HepG2 (cell line): ENCODE measurements at regions not wholly inside any gene's neighbourhood (a gene's known extent, or its start where the extent isn't known, plus 50 kb on each side); places are given as distances from the start of the nearest gene placed in this dataset.

ENCODE experiments used
- EZH2 ChIP-seq: conservative IDR thresholded peaks from 2 replicates; pipeline ENCODE4 v1.6.1; 2012; ENCODE audit warnings: mild to moderate bottlenecking, low read depth, low read length, moderate library complexity
- KDM5A ChIP-seq: fragments of 200-600 bp; sonication (generic); IDR thresholded peaks from 2 replicates; pipeline ENCODE4 v1.7.0; 2018; ENCODE audit warnings: antibody characterized with exemption, mild to moderate bottlenecking, low read length, borderline replicate concordance
- NFYB ChIP-seq: sonication (generic); formaldehyde crosslinking; IDR thresholded peaks from 2 replicates; pipeline ENCODE4 v1.4.0; 2020; ENCODE audit warnings: missing genetic modification reagents
- NR2F1 ChIP-seq, 2 experiments: fragments of 450-650 bp in 1 of 2; formaldehyde crosslinking in 1 of 2; IDR thresholded peaks; 2 replicates each; pipeline versions ENCODE4 v1.5.0 to v1.6.1; 2016 to 2020; ENCODE audit warnings: mild to moderate bottlenecking in 1 of 2, missing compliant biosample characterization in 1 of 2, missing genetic modification reagents in 1 of 2, moderate library complexity in 1 of 2
- POLR2AphosphoS5 ChIP-seq: IDR thresholded peaks from 2 replicates; pipeline ENCODE4 v1.6.1; 2012; ENCODE audit warnings: low read depth, low read length
- RFX1 ChIP-seq: fragments of 450-650 bp; IDR thresholded peaks from 2 replicates; pipeline ENCODE4 v1.6.1; 2017
- SUZ12 ChIP-seq: fragments of 150-350 bp; IDR thresholded peaks from 2 replicates; pipeline ENCODE4 v1.6.1; 2014; ENCODE audit warnings: low read depth, low read length
- THAP9 ChIP-seq: sonication (generic); formaldehyde crosslinking; IDR thresholded peaks from 2 replicates; pipeline ENCODE4; 2020; ENCODE audit warnings: missing genetic modification reagents, mild to moderate bottlenecking, borderline replicate concordance
- ZBTB3 ChIP-seq: sonication (generic); formaldehyde crosslinking; IDR thresholded peaks from 2 replicates; pipeline ENCODE4 v1.4.0; 2020; ENCODE audit warnings: low read depth, mild to moderate bottlenecking, moderate library complexity, missing genetic modification reagents, borderline replicate concordance
- TF ChIP-seq, protein P1 (sequence below): sonication (generic); formaldehyde crosslinking; IDR thresholded peaks from 2 replicates; pipeline ENCODE4 v1.5.0; 2020; ENCODE audit warnings: mild to moderate bottlenecking, missing genetic modification reagents, moderate library complexity
- TF ChIP-seq, protein P2 (sequence below): IDR thresholded peaks from 2 replicates; pipeline ENCODE4 v1.6.1; 2016; ENCODE audit warnings: missing biosample characterization, missing genetic modification reagents, low read depth
- TF ChIP-seq, protein P3 (sequence below): sonication (generic); formaldehyde crosslinking; IDR thresholded peaks from 2 replicates; pipeline ENCODE4 v1.8.0; 2022; ENCODE audit warnings: missing genetic modification reagents, mild to moderate bottlenecking, borderline replicate concordance

GRCh38 chr12:80019691-80020090, 79.6 kb upstream of the OTOGL start:
- TF ChIP-seq, protein P1, sequence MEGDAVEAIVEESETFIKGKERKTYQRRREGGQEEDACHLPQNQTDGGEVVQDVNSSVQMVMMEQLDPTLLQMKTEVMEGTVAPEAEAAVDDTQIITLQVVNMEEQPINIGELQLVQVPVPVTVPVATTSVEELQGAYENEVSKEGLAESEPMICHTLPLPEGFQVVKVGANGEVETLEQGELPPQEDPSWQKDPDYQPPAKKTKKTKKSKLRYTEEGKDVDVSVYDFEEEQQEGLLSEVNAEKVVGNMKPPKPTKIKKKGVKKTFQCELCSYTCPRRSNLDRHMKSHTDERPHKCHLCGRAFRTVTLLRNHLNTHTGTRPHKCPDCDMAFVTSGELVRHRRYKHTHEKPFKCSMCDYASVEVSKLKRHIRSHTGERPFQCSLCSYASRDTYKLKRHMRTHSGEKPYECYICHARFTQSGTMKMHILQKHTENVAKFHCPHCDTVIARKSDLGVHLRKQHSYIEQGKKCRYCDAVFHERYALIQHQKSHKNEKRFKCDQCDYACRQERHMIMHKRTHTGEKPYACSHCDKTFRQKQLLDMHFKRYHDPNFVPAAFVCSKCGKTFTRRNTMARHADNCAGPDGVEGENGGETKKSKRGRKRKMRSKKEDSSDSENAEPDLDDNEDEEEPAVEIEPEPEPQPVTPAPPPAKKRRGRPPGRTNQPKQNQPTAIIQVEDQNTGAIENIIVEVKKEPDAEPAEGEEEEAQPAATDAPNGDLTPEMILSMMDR (CRISPR knock-in tag) = no peak
- TF ChIP-seq THAP9 (CRISPR knock-in tag) = no peak
- no peak for TF ChIP-seq NR2F1 (CRISPR knock-in tag; IDR thresholded peaks at IDR 0.05)
- no peak for TF ChIP-seq ZBTB3 (CRISPR knock-in tag)
- TF ChIP-seq KDM5A = no peak
- TF ChIP-seq POLR2AphosphoS5 = no peak
- TF ChIP-seq, protein P2, sequence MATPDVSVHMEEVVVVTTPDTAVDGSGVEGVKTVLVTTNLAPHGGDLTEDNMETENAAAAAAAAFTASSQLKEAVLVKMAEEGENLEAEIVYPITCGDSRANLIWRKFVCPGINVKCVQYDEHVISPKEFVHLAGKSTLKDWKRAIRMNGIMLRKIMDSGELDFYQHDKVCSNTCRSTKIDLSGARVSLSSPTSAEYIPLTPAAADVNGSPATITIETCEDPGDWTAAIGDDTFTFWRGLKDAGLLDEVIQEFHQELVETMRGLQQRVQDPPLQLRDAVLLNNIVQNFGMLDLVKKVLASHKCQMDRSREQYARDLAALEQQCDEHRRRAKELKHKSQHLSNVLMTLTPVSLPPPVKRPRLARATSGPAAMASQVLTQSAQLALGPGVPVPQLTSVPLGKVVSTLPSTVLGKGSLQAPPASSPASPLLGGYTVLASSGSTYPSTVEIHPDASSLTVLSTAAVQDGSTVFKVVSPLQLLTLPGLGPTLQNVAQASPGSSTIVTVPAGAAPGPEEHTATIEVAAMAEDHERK (CRISPR knock-in tag) = no peak
- TF ChIP-seq NFYB (CRISPR knock-in tag) = no peak
- no peak for TF ChIP-seq SUZ12
- TF ChIP-seq RFX1 = no peak
- TF ChIP-seq, protein P3, sequence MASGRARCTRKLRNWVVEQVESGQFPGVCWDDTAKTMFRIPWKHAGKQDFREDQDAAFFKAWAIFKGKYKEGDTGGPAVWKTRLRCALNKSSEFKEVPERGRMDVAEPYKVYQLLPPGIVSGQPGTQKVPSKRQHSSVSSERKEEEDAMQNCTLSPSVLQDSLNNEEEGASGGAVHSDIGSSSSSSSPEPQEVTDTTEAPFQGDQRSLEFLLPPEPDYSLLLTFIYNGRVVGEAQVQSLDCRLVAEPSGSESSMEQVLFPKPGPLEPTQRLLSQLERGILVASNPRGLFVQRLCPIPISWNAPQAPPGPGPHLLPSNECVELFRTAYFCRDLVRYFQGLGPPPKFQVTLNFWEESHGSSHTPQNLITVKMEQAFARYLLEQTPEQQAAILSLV = no peak
- TF ChIP-seq EZH2 = no peak
